ENCODE measurements at regions not wholly inside any gene's neighbourhood (a gene's known extent, or its start where the extent isn't known, plus 50 kb on each side); places are given as distances from the start of the nearest gene placed in this dataset.
"Not testable (repeated sequence)": the region's sequence is repeated elsewhere in the genome, so short reads cannot be mapped to it uniquely, and the experiment has no call there.

- DNase-seq (ENCODE audit: low spot score): not testable (repeated sequence)
Observed at GRCh38 chr17:20843799-20844553, 198.8 kb downstream of the USP22 start.

- DNase-seq (ENCODE audit: low spot score): not testable (repeated sequence)
Observed at GRCh38 chr17:20848869-20849443, 193.9 kb downstream of the USP22 start.

DNA sequence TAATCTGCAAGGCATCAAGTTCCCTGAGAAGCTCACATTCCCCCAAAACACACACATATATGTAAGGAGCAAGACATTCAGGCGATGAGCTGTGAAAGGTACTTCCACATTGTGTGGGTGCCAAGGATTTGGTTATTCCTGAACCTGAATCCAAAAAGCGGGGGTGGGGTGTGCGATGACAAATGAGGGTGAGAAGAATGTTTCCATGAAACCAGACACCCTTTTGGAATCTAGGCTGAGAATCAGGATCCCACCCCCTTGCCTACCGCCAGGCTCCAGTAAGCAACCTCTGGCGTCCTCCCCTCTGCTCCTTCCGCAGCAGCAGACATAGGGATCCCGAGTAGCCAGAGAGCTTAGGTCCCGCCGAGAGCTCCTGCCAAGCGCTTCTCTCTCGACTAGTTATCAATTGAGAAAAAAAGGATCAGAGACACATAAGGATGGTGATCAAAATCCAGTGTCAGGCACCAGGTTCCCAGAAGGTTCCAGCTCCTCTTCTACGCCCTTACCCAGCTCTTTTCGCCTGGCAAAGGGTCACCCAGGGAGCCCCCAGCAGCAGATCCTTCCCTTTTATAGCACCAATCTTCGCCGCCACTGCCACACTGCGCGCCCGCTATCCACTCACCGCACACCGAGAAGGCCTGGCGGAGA, 191.1 kb downstream of the USP22 start:
- not testable (repeated sequence) for DNase-seq (ENCODE audit: low spot score)

DNA sequence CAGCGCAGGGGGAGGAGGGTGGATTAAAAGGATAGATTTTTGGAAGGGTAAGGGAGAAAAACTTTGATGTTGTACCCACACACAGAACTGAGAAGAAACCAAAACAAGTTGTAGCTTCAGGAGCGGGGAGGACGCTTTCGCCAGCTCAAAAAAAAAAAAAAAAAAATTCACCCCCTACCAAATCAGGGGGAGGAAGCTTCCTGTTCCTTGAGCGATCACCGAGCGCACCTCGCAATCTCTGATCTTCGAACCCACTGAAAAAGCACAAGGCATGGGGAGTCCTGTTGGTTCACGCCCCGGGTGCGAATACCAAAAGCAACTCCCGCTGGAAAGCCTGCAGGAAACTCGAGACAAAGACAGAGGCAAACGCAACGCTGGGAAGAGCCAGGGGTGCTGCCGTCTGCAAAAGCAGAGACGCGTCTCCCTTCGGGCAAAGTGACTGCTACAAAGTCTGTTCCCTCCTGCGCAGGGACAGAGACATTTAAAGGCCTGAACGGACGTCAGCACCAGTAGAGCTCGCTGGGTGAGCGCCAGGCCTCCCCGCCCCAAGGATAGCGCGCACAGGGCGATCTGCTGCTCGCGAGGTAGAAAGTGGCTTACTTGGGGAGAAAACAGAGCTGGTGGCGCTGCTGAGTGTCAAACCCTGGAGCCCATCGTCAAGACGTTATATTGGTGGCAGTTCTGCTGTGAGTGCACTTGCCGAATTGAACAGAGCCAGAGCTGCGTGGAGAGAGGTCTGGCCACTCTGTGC, 190.4 kb downstream of the USP22 start:
- no peak for DNase-seq (ENCODE audit: low spot score)

DNA sequence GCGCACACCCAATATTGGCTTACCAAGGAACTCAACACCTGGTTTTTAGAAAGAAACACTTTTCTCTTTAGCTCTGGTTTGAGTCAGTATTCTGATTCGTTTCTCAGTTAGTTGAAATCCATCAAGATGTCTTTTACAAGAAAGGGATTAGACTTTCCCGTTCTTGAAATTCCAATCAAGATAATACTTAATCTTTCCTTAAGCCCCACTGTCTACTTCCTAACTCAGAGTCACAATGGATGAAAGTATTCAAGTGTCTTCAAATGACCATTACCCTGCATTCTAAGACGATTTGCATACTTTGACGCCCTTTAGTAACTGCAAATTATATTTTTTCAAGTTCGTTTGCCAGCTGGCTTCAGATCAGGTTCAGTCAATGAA, 189.8 kb downstream of the USP22 start:
- no peak for DNase-seq (ENCODE audit: low spot score)

DNA sequence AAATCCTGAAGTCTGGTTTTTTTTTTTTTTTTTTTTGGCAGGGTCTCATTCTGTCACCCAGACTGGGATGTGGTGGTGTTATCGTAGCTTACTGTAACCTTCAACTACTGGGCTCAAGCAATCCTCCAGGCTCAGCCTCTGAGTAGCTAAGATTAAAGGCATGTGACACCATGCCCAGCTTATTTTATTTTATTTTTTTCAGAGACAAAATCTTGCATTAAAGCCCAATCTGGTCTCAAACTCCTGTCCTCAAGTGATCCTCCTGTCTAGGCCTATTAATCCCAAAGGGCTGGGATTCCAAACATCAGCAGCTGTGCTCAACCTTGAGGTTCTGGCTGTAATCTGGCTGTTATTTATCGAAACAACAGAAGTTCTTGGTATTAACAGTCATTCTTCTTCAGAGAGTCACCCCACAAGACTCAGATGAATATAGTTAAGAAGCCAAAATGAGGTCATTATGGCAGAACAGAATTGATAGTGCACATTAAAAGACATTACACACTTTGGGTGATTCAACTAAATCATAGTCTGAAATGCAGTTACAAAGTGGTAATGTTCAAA, 186.8 kb downstream of the USP22 start:
- not testable (repeated sequence) for DNase-seq (ENCODE audit: low spot score)

GRCh38 chr17:20866444-20867209, 176.2 kb downstream of the USP22 start:
- not testable (repeated sequence) for DNase-seq (ENCODE audit: low spot score)

GRCh38 chr17:20867436-20867937, 175.3 kb downstream of the USP22 start:
- not testable (repeated sequence) for DNase-seq (ENCODE audit: low spot score)

DNA sequence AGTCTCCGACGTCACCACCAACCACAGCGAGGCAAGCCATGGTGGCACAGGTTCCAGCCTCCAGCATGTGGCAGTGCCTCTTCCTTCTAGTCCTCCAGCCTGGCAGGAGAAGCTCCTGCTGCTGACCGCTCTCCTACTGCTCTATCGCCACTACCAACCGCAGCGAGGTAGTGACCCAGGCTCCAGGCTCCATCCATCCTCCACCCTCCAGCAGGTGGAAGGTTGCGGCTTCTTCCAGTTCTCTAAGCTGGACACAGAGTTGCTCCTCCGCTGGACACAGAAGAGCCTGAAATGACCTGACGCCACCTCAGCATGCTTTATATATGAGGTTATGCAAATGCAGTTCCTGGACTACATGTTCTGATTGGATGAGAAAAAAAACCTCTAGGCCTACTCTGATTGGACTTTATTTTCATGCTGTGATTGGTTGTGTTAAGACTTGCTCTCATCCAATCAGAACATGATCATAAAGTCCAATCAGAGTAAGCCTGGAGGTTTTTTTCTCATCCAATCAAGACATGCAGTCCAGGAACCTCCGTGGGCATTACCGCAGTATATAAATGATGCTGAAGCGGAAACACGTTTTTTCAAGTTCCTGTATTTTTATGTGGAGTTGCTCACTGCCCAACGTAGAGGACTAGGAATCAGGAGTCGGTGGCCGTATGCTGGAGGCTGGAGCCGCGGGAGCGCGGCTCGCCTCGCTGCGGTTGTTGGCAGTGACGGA, 174.7 kb downstream of the USP22 start:
- DNase-seq (ENCODE audit: low spot score): peak; percentile 5

DNA sequence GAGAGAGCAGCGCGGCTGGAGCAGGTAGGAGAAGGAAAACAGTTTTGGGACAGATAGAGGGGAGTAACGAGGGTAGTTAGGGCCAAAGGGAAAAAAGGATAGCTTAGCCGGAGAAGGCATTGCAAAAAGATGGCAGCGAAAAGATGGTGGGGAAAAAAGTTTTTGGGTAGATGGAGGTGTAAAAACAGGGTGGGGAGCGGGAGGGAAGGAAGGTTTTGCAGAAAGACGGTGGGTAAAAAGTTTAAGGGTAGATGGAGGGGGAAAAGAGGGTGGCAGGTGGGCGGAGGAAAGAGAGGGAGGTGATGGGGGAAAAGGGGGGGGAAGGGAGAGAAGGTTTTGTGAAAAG, 174.2 kb downstream of the USP22 start:
- DNase-seq (ENCODE audit: low spot score): not testable (repeated sequence)

DNA sequence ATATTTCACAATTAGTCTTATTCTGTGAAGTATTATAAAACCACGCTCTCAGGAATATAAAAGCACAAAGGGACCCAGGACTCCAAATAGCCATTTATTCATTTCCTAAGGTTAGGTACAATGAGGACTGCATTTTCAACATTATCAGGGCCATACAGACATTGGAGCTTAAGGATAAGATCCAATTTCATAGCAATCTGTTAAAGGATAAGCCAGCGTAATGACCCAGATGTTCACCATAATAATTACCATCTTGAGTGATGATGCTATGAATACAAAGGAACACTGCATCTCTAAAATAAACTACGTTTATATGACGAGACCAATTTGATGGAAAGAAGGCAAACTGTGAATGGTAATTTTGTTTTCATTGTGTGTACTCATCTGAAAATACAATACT, 169.6 kb downstream of the USP22 start:
- not testable (repeated sequence) for DNase-seq (ENCODE audit: low spot score)

DNA sequence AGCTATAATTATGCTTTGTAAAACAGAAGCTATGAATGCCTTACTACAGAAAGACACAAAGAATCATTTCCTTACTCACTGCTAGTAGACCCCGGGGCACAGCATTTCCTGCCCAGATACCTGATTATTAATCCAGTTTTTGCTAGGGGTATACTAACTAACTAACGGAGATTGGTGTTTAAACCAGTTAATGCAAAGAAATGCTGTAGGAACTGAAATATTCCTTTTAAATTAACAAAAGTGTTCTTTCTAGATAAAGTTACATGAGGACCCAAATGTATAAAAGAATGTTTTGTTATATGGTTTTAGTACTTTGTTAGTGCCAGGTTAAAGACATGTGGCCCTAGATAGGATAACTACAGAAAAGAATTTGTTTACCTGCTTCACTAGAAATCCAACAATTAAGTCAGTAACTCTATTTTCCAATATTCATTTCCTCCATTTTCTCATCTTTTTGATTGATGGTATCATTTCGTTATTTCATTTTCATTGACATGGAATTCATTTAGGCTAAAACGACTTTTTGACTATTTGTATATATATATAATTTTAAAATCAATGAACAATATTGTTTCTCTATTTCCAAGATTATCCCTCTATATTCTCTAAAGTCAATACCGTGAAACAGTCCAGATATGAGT, 169.0 kb downstream of the USP22 start:
- DNase-seq (ENCODE audit: low spot score): not testable (repeated sequence)

GRCh38 chr17:20877384-20877783, 165.4 kb downstream of the USP22 start:
- DNase-seq (ENCODE audit: low spot score): not testable (repeated sequence)

DNA sequence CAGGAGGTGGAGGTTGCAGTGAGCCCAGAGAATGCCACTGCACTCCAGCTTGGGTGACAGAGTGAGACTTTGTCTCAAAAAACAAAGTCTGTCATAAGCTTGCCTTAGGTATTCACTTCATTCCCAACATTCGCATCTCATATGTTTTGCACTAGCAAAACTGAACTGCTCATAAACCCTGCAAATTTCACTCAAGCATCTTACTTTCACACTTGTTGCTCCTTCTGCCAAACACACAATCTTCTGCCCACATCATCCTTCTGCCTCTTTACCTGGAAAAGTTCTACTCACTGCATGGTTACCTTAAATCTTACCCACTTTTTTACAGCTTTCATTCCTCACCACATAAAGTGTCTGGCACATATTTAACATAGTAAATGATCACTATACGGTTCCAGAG, 152.5 kb downstream of the USP22 start:
- DNase-seq (ENCODE audit: low spot score): no peak

- not testable (repeated sequence) for DNase-seq (ENCODE audit: low spot score)
Observed at GRCh38 chr17:20895426-20895825, 147.4 kb downstream of the USP22 start.

DNA sequence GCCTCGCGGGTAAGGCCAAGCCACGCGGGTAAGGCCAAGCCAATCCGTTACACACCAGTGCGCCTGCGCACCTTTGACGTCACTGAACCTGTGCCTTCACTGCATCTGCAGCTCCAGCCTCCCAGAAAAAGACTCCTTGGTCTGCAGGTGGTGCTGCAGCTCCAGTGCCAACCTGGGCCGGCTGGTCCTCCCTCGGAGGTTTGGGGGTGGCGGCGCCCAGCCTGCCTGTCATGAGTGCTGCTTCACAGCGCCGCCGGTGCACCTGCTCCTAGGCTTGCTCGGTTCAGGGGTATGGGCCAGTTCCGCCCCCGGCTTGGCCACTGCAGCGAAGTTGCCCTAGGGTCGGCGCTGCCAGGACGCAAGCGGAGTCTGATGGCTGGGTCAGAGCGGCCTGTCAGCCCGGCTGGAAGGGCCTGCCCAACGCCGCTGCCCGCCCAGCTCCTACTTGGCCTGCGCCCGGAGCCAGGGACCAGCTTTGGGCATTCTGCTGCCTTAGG, 146.6 kb downstream of the USP22 start:
- DNase-seq (ENCODE audit: low spot score): peak; percentile 3

DNA sequence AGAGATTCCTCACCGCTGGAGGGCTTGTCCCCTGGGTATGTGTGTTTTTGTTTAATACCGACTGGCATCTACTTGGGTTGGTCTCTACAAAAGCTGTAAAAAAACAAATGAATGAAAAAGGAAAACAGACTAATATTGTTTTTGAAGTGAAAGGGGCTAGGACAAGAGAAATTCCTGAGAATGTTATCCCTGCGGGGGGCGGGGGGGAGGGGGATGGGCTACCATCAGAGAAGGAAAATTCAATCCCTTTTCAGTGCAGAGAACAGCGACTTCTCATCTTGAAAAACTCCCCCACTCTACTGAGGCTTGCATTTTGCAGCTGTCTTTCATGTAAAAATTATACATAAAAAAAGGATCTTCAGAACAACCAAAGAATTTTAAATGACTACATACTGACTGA, 144.1 kb downstream of the USP22 start:
- DNase-seq (ENCODE audit: low spot score): peak; percentile 17

- not testable (repeated sequence) for DNase-seq (ENCODE audit: low spot score)
Observed at GRCh38 chr17:20902496-20902895, 140.3 kb downstream of the USP22 start.

DNA sequence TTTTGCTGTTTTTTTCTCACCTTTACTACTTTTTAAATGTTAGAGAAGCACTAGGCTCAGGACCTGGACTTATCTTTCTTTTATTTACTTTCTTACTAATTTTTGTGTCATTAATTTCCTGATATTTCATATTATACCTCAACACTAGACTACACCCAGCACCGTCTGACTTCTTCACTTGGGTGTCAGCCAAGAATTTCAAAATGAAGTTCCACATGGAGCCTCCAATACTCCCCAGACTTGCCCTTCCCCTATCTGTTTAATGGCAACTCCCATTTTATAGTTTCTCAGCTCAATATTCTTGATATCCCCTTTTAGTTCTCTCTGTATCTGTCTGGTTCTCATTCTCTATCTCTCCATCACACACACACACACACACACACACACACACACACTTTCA, 139.3 kb downstream of the USP22 start:
- not testable (repeated sequence) for DNase-seq (ENCODE audit: low spot score)
